Stimulated activated CD4-positive, alpha-beta T cell treated with anti-CD3 and anti-CD28 coated beads, Interleukin-1b, Interleukin-23, amount 100 ng/mL, for 24 hours (primary cell): ENCODE measurements at regions not wholly inside any gene's neighbourhood (a gene's known extent, or its start where the extent isn't known, plus 50 kb on each side); places are given as distances from the start of the nearest gene placed in this dataset.
"Not testable (repeated sequence)": the region's sequence is repeated elsewhere in the genome, so short reads cannot be mapped to it uniquely, and the experiment has no call there.

Source experiments
- DNase-seq, 4 experiments: peaks; one replicate each; pipeline ENCODE4 v3.0.0-alpha.2; 2020; ENCODE audit warnings: low read depth in 4 of 4, low spot score in 1 of 4

- DNase-seq, result not testable (repeated sequence)
Measured at GRCh38 chr16:46388354-46388753, 232.8 kb downstream of the SHCBP1 start.

DNA sequence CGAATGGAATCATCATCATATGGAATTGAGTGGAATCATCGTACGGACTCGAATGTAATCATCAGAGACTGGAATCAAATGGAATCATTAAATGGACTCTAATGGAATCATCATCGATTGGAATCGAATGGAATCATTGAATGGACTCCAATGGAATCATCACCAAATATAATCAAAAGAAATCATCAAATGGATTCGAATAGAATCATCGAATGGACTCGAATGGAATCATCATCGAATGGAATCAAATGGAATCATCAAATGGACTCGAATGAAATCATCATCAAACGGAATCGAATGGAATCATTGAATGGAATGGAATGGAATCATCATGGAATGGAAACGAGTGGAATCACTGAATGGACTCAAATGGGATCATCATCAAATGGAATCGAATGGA, 233.5 kb downstream of the SHCBP1 start:
- DNase-seq, result peak in 2 of 4 experiments; percentile 54 to 73

DNA sequence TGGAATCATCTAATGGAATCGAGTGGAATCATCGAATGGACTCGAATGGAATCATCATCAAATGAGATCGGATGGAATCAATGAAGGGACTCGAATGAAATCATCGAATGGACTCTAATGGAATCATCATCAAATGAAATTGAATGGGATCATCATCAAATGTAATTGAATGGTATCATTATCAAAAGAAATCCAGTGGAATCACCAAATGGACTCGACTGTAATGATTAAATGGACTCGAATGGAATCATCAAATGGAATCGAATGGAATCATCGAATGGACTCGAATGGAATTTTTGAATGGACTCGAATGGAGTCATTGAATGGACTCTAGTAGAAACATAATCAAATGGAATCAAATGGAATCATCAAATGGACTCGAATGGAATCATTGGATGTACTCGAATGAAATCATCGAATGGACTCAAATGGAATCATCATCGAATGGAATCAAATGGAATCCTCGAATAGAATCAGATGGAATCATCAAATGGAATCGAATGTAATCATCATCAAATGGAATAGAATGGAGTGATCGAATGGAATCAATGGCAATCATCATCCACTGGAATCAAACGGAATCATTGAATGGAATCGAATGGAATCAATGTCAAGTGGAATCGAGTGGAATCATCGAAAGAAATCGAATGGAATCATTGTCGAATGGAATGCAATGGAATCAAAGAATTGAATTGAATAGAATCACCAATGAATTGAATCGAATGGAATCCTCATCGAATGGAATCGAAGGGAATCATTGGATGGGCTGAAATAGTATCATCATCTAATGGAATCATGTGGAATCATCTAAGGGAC, 234.2 kb downstream of the SHCBP1 start:
- DNase-seq, result not testable (repeated sequence)

GRCh38 chr16:46386110-46386771, 234.9 kb downstream of the SHCBP1 start:
- DNase-seq, result not testable (repeated sequence)

- not testable (repeated sequence) for DNase-seq
Measured at GRCh38 chr16:46384285-46385061, 236.7 kb downstream of the SHCBP1 start.

- not testable (repeated sequence) for DNase-seq
Measured at GRCh38 chr16:46383581-46383980, 237.6 kb downstream of the SHCBP1 start.

DNA sequence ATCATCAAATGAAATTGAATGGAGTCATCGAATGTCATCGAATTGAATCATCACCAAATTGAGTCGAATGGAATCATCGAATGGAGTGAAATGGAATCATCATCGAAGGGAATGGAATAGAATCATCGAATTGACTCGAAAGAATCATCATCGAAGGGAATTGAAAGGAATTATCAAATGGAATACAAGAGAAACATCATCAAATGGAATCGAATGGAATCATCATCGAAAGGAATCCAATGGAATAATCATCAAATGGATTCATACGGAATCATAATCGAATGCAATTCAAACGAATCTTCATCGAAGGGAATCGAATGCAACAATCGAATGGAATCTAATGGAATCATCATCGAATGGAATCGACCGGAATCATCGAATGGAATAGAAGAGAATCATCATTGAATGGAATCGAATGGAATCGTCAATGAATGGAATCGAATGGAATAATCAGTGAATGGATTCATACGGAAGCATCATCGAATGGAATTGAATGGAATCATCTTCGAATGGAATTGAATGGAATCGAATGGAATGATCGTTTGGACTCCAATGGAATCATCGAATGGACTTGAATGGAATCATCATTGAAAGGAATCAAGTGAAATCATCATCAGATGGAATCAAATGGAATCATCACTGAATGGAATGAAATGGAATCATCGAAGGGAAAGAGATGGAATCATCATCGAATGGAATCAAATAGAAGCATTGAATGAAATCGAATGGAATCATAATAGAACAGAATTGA, 238.2 kb downstream of the SHCBP1 start:
- DNase-seq, result not testable (repeated sequence)

DNA sequence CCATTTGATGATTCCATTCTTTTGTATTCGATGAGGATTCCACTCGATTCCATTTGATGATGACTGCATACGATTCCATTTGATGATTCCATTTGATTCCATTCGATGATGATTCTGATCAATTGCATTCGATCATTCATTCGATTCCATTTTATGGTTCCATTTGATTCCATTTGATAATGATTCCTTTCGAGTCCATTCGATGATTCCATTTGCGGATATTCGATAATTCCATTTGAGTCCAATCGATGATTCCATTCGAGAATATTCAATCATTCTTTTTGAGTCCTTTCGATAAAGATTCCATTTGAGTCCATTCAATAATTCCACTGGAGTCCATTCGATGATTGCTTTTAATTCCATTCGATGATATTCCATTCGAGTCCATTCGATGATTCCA, 239.1 kb downstream of the SHCBP1 start:
- DNase-seq, result not testable (repeated sequence)

GRCh38 chr16:46381344-46381743, 239.8 kb downstream of the SHCBP1 start:
- DNase-seq, result not testable (repeated sequence)
